ENCODE measurements at regions not wholly inside any gene's neighbourhood (a gene's known extent, or its start where the extent isn't known, plus 50 kb on each side); places are given as distances from the start of the nearest gene placed in this dataset.

DNA sequence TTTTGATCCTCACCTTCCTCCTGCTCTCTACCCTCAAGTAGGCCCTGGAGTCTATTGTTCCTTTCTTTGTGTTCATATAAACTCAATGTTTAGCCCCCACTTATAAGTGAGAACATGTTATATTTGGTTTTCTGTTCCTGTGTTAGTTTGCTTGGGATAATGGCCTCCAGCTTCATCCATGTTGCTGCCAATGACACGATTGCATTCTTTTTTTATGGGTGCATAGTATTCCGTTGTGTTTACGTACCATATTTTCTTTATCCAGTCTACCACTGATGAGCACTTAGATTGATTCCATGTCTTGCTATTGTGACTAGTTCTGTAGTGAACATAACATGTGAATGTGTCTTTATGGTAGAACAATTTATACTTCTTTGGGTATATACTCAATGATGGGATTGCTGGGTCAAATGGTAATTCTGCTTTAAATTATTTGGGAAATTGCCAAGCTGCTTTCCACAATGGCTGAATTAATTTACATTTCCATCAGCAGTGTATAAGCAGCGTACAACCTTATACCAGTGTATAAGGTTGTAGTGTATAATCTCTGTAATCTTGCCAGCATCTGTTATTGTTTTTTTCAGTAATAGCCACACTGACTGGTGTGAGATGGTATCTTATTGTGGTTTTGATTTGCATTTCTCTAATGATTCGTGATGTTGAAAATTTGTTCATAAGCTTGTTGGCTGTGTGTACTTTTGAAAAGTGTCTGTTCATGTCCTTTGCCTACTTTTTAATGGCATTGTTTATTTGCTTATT, 288.9 kb downstream of the KCNRG start:
- DNase-seq (ENCODE audit: low read depth), result no peak
- TF ChIP-seq, protein P1, sequence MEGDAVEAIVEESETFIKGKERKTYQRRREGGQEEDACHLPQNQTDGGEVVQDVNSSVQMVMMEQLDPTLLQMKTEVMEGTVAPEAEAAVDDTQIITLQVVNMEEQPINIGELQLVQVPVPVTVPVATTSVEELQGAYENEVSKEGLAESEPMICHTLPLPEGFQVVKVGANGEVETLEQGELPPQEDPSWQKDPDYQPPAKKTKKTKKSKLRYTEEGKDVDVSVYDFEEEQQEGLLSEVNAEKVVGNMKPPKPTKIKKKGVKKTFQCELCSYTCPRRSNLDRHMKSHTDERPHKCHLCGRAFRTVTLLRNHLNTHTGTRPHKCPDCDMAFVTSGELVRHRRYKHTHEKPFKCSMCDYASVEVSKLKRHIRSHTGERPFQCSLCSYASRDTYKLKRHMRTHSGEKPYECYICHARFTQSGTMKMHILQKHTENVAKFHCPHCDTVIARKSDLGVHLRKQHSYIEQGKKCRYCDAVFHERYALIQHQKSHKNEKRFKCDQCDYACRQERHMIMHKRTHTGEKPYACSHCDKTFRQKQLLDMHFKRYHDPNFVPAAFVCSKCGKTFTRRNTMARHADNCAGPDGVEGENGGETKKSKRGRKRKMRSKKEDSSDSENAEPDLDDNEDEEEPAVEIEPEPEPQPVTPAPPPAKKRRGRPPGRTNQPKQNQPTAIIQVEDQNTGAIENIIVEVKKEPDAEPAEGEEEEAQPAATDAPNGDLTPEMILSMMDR (IDR thresholded peaks at IDR 0.05; ENCODE audit: control insufficient read depth, insufficient read depth, low read depth, low read length, missing control alignments), result no peak
- no peak overlapping the region for H3K4me3 ChIP-seq (ENCODE audit: control insufficient read depth, low read depth, low read length)

DNA sequence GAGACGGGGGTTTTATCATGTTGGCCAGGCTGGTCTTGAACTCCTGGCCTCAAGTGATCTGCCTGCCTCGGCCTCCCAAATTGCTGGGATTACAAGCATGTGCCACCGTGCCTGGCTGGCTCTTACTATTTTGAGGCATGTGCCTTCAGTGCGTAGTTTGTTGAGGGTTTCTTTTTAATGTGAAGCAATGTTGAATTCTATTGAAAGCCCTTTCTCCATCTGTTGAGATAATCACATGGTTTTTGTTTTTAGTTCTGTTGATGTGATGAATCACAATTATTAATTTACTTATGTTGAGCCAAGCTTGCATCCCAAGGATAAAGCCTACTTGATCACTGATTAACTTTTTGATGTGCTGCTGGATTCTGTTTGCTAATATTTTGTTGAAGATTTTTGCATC, 290.9 kb downstream of the KCNRG start:
- no peak overlapping the region for H3K4me3 ChIP-seq (ENCODE audit: control insufficient read depth, low read depth, low read length)
- TF ChIP-seq, protein P1 (IDR thresholded peaks at IDR 0.05; ENCODE audit: control insufficient read depth, insufficient read depth, low read depth, low read length, missing control alignments), result no peak
- no peak for DNase-seq (ENCODE audit: low read depth)

DNA sequence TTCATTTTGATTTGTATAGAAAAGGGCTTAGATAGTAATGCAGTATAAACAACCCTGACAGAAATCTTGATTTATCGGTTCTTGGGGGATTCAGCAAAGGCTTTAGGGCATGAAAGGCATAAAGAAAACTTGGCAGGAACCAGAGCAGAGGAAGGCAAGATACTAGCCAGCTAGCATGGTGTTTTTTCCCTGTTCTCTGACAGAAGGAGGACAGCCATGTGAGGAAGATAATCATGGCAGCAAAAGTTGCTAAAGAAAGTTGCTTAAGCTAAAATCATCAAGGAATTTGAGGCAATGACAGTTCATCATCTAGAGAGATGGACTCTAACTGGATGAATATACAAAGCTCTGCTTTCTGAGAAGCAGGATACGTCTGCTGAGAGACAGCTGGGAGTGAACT, 294.1 kb downstream of the KCNRG start:
- H3K4me3 ChIP-seq (ENCODE audit: control insufficient read depth, low read depth, low read length), result no peak overlapping the region
- no peak for DNase-seq (ENCODE audit: low read depth)
- TF ChIP-seq, protein P1 (IDR thresholded peaks at IDR 0.05; ENCODE audit: control insufficient read depth, insufficient read depth, low read depth, low read length, missing control alignments), result no peak

DNA sequence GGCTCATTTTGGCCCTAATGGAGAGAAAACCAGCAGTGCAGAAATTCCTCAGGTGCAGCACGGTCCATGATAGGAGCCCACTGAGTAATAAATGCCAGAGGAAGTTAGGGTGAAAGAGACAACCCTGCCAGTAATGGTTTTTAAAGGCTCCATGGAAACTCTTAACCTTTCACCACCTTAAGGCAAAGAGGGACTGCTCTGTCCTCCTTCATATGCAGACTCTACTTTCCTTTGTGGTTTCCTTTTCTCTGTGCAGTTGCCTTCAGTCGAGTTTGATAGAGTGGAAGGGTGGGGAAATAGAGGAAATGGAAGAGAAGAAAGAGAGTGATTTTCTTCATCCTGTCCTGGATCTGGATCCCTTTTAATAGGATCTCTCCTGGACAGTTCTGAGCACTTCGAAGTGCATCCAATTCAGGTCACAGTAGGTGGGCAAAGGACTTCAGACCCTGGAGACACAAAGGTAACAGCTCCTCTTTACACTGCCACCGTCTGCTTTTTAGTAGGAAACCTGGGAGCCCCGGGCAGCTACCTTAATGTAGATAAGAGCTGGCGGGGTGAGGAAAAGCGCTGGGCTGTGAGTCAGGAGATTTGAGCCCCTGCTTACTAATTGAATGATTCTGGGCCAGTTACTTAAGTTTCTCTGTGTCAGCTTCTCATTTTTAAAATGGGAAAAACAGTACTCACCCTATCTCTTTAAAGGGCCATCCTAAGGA, 294.8 kb downstream of the KCNRG start:
- no peak for DNase-seq (ENCODE audit: low read depth)
- no peak overlapping the region for H3K4me3 ChIP-seq (ENCODE audit: control insufficient read depth, low read depth, low read length)
- TF ChIP-seq, protein P1 (IDR thresholded peaks at IDR 0.05; ENCODE audit: control insufficient read depth, insufficient read depth, low read depth, low read length, missing control alignments), result no peak

DNA sequence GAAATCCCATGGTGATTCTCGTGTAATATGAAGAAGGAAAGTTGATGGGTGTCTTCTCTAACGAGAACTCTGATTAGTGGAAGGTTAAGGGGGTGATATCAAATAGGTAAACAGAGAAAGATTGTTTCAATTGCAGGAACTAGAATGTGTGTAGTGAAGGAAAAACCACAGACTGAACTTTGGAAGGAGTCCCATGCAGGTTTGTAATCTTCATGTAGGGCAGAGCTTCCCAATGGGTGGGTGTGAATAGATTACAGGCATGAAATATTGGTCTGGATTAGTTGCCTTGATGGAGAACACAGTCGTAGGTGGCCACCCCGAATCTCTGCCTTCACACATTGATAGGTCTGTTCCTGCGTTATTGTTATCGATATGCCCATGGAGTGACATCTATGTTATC, 295.5 kb downstream of the KCNRG start:
- DNase-seq (ENCODE audit: low read depth), result no peak
- TF ChIP-seq, protein P1 (IDR thresholded peaks at IDR 0.05; ENCODE audit: control insufficient read depth, insufficient read depth, low read depth, low read length, missing control alignments), result no peak
- no peak overlapping the region for H3K4me3 ChIP-seq (ENCODE audit: control insufficient read depth, low read depth, low read length)

DNA sequence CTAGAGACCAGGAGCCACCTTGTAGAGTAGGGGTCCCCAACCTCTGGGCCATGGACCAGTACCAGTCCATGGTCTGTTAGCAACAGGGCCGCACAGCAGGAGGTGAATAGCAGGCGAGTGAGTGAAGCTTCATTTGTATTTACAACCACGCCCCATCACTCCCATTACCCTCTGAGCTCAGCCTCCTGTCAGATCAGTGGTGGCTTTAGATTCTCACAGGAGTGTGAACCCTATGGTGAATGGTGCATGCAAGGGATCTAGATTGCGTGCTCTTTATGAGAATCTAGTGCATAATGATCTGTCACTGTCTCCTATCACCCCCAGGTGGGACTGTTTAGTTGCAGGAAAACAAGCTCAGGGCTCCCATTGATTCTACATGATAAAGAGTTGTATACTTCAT, 303.6 kb downstream of the KCNRG start:
- H3K4me3 ChIP-seq (ENCODE audit: control insufficient read depth, low read depth, low read length), result no peak overlapping the region
- DNase-seq (ENCODE audit: low read depth), result no peak
- TF ChIP-seq, protein P1 (IDR thresholded peaks at IDR 0.05; ENCODE audit: control insufficient read depth, insufficient read depth, low read depth, low read length, missing control alignments), result no peak

Data from AG09309 (cell line).